GM18498 (cell line): ENCODE measurements at regions not wholly inside any gene's neighbourhood (a gene's known extent, or its start where the extent isn't known, plus 50 kb on each side); places are given as distances from the start of the nearest gene placed in this dataset.

Source experiments
- ATAC-seq: cut with Tn5 transposase; IDR thresholded peaks from one replicate; pipeline ENCODE4 v1.9.1; 2021; ENCODE audit warnings: mild to moderate bottlenecking, moderate library complexity; ENCODE audit not compliant: unreplicated experiment

DNA sequence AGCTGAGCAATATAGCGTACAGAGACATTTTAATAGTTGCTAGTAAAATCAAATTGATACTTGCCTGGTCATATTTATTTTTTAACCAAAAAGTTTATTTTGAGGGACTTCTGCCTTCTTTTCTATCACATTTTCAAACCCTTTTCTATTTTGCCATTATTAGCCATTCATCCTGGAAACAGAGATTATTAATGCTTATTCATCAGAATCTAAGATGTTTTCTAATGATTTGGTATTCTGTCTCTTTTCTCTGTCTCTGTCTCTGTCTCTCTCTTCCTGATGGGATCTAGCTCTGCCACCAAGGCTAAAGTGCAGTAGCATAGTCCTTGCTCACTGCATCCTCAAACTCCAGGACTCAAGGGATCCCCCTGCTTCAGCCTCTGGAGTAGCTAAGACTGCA, 871.3 kb upstream of the CDH8 start:
- ATAC-seq, result no peak

DNA sequence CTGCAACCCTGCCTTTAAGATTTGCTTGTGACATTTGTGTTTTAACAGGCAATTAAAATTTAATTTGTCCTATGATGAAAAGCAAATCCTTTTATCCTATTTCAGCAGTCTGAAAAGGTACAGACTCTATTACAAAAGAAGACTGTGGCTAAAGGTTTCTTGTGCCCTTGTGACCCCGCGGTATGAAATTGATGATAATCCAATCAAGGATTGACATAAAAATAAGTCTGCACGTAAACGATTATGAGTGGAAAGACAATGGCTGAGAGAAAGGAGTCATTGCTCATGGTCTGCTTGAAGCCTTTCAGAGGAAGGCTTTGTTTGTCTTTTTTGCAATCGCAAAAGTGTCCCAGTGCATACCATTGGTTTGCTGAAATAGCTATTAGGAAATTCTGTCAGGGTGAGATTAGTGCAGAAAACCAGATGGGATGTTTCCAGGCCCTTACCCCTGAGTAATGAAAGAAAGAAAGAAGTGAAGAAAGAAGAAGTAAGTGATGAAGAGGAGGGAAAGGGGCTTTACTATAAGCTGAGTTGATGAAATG, 867.8 kb upstream of the CDH8 start:
- no peak for ATAC-seq

DNA sequence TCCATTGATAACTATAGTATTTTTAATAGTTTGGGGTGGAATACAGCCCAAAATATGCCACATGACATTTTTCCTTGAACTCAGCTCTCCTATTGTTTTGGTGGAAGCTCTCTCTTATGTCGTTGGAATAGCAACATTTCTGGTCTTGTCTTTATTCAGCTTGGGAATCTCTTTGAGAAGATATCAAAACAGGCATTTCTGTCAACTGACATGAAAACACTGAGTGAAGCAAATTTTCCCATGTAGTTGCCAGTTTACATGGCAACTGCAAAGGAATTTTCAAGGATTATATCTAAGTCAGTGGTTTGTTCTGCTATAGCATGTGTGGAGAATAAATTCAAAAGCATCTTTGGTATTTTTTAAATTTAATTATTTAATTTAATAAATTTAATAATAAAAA, 863.5 kb upstream of the CDH8 start:
- no peak for ATAC-seq

DNA sequence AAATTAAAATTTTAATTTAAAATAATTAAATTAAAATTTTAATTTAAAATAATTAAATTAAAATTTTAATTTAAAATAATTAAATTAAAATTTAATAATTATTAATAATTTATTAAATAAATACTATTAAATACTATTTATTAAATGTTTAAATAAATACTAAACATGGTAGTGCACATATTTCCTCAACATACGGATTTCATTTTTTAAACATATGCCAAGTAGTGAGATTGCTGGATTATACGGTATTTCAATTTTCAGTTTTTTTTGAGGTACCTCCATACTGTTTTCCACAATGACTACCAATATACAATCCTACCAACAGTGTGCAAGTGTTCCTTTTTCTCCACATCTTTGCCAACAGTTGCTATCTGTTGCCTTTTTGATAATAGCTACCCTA, 852.9 kb upstream of the CDH8 start:
- ATAC-seq, result no peak

DNA sequence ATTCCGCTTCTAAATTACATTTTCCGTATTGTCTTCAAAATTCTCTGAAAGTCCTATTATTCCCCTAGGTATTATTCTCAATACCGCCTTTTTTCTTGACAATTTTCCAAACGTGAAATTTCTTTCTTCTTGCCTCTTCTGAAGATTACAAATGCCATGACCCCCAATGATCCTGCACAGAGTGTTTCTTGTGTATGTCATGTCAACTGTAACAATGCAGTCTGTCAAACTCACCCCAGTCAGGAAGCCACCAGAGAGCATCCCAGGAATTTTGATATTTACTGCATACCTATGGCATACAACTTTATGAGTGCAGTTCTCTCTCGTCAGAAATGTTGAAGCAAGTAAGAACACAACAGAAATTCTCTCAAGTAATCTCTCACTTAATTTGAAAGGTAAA, 847.3 kb upstream of the CDH8 start:
- no peak for ATAC-seq

DNA sequence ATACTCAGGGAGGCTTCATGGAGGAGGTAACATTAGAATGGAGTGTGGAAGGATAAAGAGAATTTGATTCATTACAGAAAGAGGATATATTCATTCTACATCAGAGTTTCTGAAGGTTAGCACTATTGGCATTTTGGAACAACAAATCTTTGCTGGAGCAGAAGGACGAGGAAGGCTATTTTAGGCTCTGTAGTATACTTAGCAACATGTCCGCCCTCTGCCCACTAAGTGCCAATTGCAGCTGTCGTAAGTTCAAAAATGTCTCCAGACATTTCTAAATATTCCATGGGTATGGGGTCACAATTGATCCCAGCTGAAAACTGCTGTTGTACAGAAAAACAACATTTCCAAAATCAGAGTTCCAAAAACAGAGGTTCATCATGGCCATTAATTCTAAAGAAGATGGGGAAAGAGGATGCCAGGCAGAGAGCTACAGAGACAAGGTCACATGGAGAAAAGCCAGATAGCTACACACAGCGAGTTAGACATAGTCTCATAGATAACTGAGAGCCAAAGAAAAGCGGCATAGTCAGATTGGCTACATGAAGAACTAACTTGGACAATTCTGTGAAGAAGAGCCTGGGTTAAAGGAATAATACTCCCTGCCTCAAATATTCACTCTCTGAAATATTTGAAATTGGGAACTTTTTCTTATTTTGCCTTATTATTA, 846.4 kb upstream of the CDH8 start:
- ATAC-seq, result no peak

DNA sequence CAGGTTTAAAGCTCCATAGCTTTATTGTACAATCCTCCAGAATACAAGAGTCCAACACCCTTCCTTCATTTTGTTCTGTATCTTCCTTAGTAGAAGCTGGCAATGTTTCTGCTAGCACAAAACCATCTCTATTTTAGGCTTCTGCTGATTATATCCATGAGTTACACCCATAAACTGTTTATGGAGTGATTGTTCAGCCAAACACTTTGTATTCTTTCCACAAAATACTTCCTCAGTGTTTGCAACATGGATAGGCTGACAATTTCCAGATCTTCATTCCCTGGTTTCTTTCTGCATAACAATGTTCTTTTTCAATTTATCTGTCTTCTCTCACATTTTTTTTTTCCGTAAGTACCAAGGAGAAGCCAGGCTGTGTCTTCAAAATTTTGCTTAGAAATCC, 839.9 kb upstream of the CDH8 start:
- no peak for ATAC-seq

DNA sequence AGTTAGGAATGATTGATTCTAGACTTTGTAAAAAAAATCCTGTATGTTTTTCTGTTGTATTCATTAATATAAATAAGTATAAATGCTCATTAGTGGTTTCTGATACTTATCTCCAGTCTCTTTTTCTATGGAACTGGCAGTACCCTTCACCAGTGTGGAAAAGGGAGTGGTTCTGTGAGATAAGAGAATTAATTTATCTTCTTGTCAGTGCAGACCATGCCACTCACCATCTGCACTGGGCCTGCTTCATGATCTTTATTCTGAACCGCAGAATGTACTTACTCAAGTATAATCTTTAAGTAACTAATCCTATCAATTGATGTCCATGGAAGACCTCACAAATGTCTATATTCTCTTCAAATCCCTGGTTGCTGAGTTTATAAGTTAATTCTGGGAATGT, 836.1 kb upstream of the CDH8 start:
- ATAC-seq, result no peak

DNA sequence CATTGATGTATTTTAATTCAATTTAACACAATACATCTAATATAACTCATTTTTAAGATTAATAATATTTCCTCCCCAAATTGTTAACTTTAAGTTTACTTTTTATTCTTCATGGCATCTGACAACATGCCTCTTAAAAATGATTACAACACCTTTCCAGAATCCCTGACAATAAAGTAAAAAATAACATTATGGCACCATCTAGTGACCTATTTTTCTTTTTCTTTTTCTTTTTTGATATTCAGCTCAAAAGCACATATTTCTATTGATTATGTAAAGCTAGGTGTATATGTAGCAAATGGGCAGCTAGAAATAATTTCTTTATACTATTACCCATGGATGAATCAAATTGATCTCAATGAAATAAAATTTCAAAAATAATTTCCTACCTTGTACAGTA, 834.3 kb upstream of the CDH8 start:
- no peak for ATAC-seq

DNA sequence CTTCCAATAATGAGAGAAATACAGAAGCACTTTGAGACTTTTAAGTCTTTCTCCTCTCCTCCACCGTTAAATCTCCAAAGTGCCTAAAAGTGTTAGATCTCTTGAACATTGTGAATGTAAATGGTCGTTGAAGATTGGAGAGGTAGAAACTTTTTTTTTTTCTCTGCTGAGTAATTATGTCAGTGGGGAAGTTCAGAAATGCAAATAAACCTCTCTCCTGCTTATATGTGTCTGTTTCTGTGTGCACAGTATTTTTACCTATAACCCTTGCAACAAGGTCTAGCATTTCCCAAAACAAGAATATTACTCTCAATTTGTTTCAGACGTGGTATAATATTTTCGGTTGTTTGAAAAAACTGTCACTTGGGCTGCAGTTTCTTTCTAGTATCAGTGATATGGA, 833.6 kb upstream of the CDH8 start:
- no peak for ATAC-seq

DNA sequence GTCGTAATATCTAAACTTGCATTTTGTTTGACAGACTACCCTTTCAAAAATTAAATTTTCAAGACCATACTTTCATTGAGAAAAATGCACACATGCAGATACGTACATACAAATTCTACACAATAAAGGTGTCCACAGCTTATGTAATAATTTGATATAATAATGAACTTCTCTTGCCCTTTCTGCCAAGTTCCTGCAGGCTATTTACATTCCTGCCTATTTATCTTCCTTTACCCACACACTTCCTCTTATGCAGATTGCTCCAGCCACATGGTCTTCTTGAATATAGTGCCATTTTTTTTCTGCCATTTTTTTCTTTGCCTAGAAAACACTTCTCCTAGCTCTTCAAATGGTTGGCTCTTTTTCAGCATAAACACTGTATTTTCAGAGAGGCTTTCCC, 826.9 kb upstream of the CDH8 start:
- ATAC-seq, result no peak

DNA sequence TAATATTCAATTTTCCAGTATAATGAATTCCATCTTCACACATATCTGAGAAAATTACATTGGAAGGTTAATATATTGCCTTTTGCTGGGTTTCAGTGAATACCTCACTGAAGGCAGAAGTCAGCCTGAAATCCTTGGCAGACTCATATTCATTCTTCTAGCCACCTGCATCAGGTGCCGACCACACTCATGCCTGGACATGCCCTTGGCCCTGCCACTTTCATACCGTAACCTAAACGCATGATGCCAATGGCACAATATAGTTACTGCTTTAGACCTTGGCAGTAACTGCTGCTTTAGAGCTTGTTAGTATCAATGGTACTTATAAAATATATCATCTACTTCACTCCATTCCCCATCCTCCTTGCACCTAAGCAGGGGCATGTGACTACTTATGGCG, 817.6 kb upstream of the CDH8 start:
- no peak for ATAC-seq

DNA sequence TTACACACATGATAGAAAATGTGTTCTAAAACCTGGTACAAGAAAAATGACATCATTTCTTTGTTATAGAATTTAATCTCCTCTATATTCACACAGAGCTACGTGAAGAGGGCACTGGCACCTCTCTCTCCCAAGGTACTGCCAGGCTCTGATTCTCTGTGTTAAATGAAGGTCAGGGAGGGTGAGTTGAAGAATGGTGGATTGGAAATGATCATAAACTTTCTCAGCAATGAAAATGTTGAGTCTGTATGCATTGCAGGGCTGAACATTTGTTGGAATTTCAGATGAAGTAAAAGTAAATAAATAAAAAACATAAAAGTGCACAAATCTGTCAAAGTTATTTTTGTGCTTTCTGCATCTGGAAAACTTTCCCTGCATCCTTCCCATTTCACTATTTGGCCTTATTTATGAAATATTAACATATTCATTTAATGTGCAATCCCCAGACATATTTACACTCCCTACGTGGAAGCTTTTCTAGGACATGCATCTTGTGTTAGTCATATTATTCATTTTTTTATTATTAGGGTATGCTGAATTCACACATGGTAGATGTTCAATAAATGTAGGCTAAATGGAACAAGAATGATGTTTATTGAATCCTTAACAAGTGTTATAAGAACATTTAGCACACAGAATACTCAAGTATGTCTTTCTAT, 810.3 kb upstream of the CDH8 start:
- no peak for ATAC-seq

DNA sequence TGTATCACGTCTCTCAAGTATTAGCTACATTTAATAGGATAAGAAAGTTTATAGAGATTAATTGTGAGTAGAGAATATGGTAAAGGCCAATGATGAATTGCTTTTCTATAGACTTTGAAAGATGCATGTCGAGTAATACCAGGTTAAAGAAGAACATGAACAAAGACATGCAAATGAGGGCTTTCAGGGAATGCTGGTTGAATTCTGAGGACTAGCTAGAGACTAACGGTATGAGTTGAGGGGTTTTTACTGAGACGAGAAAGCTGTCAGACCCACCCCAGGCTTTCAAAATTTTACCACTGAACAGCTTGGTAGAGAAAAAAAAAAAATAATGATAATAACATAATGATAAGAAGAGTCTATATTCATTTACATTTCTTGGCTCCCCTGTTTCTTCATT, 796.0 kb upstream of the CDH8 start:
- no peak for ATAC-seq

DNA sequence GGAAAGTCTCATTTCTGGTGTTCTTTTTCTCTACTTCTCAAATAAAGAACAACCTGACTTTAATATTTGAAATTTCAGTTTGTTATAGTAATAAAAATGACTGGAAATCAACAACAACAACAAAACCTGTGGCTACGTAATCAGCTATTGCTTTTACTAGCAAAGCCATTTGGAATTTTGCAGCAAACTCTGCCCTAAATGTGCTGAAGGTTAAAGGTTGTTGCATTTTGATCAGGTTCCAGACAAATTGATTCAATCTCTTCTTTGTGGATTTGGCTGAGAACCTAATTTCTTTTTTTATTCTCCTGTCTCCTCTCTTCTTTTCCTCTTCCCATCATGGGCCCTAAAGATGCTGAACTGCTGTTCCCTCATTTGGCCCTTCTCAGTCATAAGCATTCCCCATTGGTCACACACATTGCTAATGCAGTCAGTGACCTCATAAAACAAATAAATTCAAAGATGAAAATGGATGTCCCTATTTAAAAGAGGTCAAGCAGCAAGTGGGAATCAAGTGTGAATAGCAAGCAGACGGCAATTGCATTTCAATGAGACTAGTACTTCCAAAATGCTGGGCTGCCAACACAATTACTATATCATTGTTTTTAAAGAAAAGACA, 795.1 kb upstream of the CDH8 start:
- no peak for ATAC-seq

DNA sequence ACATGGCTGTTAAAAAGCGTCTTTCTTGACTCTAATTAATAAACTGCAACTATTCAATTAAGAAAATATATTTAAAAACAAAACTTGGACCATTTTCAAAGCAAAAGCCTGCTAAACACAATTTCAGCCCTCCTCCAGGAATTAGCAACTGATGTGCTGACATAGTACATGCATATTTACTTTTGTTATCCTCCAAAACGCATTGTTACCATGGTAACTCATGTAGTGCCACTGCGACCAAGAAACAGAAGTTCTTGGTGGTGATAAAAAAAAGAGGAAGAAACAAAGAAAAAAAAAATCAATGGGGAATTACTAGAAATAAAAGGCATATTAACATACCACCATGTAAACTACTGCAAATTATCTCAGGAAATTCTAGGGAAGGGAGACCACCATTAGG, 793.4 kb upstream of the CDH8 start:
- no peak for ATAC-seq

DNA sequence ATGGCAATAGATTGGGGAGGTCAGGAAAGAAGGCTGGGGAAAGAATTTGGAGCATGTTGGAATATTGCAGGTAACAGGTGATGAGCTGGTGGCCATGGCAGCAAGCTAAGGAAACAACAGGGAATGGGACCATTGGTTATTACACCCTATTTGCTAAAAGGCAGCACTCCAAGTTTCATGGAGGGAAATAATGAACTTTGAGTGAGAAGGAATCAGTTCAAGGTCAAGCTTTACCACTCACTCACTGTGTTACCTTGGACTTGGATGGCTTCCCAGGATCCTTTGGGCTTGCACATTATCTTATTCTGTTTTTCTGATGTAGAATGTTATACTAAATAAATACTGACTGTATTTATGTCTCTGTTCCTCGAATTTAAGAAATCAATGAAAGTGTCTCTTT, 792.8 kb upstream of the CDH8 start:
- no peak for ATAC-seq

DNA sequence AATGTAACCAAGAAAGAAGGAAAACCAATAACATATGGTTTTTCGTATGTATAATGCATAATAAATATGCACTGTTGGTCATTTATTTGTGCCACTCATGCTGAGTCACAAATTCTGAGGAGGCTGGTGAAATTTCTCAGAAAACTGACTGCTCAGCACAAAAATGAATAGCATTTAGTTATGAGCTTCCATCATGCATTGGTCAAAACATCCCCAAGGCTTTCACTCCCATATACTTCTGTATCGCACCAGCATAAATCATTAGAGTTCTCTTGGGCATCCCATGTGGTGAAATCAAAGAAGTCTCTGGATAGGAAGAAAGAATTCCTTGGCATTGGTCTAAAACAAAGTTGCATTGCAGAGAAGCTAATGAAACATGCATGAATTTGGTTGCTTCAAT, 785.6 kb upstream of the CDH8 start:
- ATAC-seq, result no peak

DNA sequence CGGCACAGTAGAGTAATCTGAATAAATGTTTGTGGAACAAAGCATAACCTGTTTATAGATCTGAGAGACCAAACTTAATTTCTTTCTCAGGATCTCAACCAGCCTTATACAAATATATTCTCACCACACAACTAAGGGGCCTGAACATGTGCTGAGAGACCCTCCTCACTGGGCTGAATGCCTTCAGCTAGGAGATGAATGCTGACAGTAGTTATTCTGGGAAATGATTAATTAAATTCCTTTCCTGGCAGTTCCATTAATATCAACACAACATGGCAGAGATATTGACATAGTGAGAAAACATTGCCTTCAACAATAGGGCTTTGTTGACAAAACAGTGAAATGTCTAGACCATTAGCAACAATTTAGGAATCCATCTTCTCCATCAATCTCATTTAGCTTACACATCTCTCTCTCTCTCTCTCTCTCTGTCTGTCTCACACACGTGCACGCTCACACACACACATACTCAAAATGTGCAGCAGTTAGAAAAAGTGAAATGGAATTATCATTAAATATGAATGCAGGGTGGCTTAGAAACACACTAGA, 780.8 kb upstream of the CDH8 start:
- no peak for ATAC-seq

DNA sequence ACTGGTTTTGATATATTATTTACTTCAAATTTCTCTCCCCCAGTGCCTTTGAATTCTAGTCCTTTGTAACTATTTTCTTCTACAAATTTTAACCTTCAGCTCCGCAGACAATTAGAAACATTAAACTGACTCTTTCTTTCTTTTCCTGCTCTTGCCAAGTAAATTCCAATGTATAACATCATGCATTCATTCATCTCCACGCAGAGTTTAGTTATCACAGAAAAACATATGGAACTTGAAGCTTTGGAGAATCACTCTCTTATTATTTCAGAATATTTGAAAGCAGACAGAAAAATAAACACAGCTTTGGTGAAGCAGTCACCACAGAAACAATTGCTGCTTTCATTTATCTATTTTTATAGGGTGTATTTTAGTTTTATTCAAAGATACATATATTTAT, 778.7 kb upstream of the CDH8 start:
- no peak for ATAC-seq

DNA sequence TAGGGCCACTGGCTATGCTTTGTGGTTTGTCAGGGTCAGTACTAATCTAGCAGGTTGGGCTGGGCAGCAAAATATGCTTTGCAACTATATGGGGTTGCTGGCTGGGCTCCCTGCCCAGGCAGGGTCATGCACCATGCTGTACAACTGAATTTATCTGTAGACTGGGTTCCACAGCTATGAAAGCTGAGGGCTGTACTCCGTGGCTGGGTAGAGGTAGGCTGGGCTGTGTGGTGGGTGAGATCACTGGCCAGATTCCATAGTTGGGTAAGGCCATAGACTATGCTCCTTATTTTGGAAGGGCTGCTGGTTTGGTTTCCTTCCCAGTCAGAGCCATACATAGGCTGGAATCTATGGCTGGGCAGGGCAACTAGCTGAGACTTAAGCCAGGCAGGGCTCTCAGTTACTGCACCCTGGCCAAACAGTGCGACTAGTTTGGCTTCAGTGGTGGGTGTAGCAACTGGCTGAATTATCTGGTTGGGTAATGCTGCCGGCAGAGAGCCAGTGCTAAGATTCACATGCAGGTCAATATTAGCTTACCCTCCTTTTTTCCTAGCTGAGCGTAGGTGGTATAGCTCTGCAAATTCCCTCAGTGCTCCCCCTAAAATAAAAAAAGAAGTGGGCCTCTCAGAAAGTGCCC, 769.1 kb upstream of the CDH8 start:
- ATAC-seq, result no peak

DNA sequence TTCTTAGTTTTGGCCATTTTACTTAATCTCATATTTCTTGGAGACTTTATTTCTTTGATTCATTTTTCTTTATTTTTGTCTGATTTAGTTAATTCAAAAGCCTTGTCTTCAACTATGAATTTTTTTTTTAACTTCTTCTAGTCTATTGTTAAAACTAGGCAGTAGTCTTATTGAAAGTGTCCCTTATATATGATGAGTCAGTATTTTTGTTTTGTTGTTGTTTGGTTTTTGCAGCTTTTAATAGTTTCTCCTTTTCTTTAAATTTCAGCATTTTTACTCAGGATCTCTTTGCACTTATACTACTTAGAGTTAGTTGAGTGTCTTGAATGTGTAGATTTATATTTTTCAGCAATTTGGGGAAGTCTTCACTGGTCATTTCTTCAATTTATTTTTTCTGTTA, 758.5 kb upstream of the CDH8 start:
- ATAC-seq, result no peak
